Stimulated activated CD4-positive, alpha-beta T cell treated with anti-CD3 and anti-CD28 coated beads, Interleukin-2, amount 100 ng/mL, for 48 hours (primary cell): ENCODE measurements at regions not wholly inside any gene's neighbourhood (a gene's known extent, or its start where the extent isn't known, plus 50 kb on each side); places are given as distances from the start of the nearest gene placed in this dataset.

Experiments used
- DNase-seq, 2 donors: peaks; one replicate each; pipeline ENCODE4 v3.0.0-alpha.2; 2020

GRCh38 chr11:10358696-10359095 is 53.8 kb downstream of the ADM start:
- no peak for DNase-seq

- DNase-seq = no peak
Measured at GRCh38 chr11:10359171-10359570, 54.3 kb downstream of the ADM start.

GRCh38 chr11:10360835-10361234 is 56.0 kb downstream of the ADM start:
- DNase-seq = no peak

- DNase-seq = no peak
Measured at GRCh38 chr11:10365045-10365444, 60.2 kb downstream of the ADM start.

GRCh38 chr11:10366568-10367331 is 61.9 kb downstream of the ADM start:
- peak; percentile 56 to 62 for DNase-seq

GRCh38 chr11:10371926-10372641 is 67.2 kb downstream of the ADM start:
- no peak for DNase-seq

GRCh38 chr11:10373340-10373739 is 68.5 kb downstream of the ADM start:
- no peak for DNase-seq

GRCh38 chr11:10373929-10374328 is 69.1 kb downstream of the ADM start:
- no peak for DNase-seq

GRCh38 chr11:10374386-10374785 is 69.5 kb downstream of the ADM start:
- DNase-seq = no peak

- no peak for DNase-seq
Measured at GRCh38 chr11:10375280-10375971, 70.6 kb downstream of the ADM start.

GRCh38 chr11:10376061-10376460 is 71.2 kb downstream of the ADM start:
- DNase-seq = no peak

GRCh38 chr11:10377183-10377582 is 72.3 kb downstream of the ADM start:
- no peak for DNase-seq

GRCh38 chr11:10378362-10378761 is 73.5 kb downstream of the ADM start:
- no peak for DNase-seq

GRCh38 chr11:10379022-10379421 is 74.1 kb downstream of the ADM start:
- no peak for DNase-seq

- DNase-seq = no peak
Measured at GRCh38 chr11:10379426-10379825, 74.6 kb downstream of the ADM start.

GRCh38 chr11:10379871-10380568 is 75.0 kb upstream of the AMPD3 start:
- no peak for DNase-seq

GRCh38 chr11:10380921-10381320 is 74.1 kb upstream of the AMPD3 start:
- DNase-seq = no peak

GRCh38 chr11:10381736-10382135 is 73.3 kb upstream of the AMPD3 start:
- DNase-seq = no peak

GRCh38 chr11:10382518-10382917 is 72.5 kb upstream of the AMPD3 start:
- DNase-seq = no peak

GRCh38 chr11:10385696-10386095 is 69.4 kb upstream of the AMPD3 start:
- no peak for DNase-seq

GRCh38 chr11:10386361-10386760 is 68.7 kb upstream of the AMPD3 start:
- no peak for DNase-seq

GRCh38 chr11:10386861-10387205 is 68.2 kb upstream of the AMPD3 start:
- DNase-seq = no peak
